DND-41 (cell line): ENCODE measurements at regions not wholly inside any gene's neighbourhood (a gene's known extent, or its start where the extent isn't known, plus 50 kb on each side); places are given as distances from the start of the nearest gene placed in this dataset.

Experiments
- CTCF ChIP-seq: IDR thresholded peaks from 2 replicates; pipeline ENCODE4 v1.5.1; 2012; ENCODE audit warnings: borderline replicate concordance, low read length, moderate library complexity, mild to moderate bottlenecking; ENCODE audit not compliant: poor library complexity, severe bottlenecking; ENCODE audit errors: extremely low read depth
- EZH2 ChIP-seq: IDR thresholded peaks from 3 replicates; pipeline ENCODE4 v1.6.1; 2012; ENCODE audit warnings: borderline replicate concordance, low read depth, mild to moderate bottlenecking, moderate library complexity, low read length, inconsistent platforms; ENCODE audit not compliant: severe bottlenecking

DNA sequence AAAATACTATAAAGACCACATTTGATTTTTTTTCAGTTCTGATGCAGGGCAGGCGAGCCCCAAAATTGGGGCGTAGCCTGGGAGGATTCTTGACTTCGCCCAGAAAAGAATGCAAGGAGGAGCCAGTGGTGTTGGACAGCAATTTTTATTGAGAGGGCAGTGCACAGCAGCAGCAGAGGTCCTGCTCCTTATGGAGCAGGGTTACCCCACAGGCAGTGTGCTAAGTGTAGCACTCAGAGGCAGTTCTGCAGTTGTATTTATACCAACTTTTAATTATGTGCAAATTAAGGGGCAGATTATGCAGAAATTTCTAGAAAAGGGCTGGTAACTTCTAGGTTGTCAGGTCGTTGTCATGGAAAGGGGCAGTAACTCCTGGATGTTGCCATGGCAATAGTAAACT, 69.9 kb downstream of the GASK1B start:
- TF ChIP-seq EZH2 (no peak), CTCF (no peak)
